ENCODE measurements at regions not wholly inside any gene's neighbourhood (a gene's known extent, or its start where the extent isn't known, plus 50 kb on each side); places are given as distances from the start of the nearest gene placed in this dataset.

- TF ChIP-seq EP300 (IDR thresholded peaks at IDR 0.05): no peak
- no peak for TF ChIP-seq POLR2A (IDR thresholded peaks at IDR 0.05)
- no peak for TF ChIP-seq CTCF (IDR thresholded peaks at IDR 0.05)
- Histone ChIP-seq H3K27ac (no peak overlapping the region), H3K4me1 (no peaks in the 10 kb centered on the region), H3K27me3 (no peaks in the 10 kb centered on the region), H3K9me3 (no peaks in the 10 kb centered on the region), H3K36me3 (no peaks in the 10 kb centered on the region), H3K4me3 (no peak overlapping the region)
- DNase-seq (ENCODE audit: low spot score in 2 of 2): no peak
Observed at GRCh38 chrX:98422536-98422935, 1538.8 kb downstream of the RPA4 start.

GRCh38 chrX:98432413-98432812, 1548.7 kb downstream of the RPA4 start:
- no peaks in the 10 kb centered on the region for H3K27me3 ChIP-seq
- H3K36me3 ChIP-seq: no peaks in the 10 kb centered on the region
- no peak overlapping the region for H3K27ac ChIP-seq
- DNase-seq (ENCODE audit: low spot score in 2 of 2): no peak
- H3K4me3 ChIP-seq: no peak overlapping the region
- WGBS, 2 donors: 98 to 100% methylated on average over 1 of the region's 1 CpG
- no peaks in the 10 kb centered on the region for H3K9me3 ChIP-seq
- TF ChIP-seq CTCF (IDR thresholded peaks at IDR 0.05): no peak
- TF ChIP-seq POLR2A (IDR thresholded peaks at IDR 0.05): no peak
- TF ChIP-seq EP300 (IDR thresholded peaks at IDR 0.05): no peak
- no peaks in the 10 kb centered on the region for H3K4me1 ChIP-seq

GRCh38 chrX:98448524-98448923, 1564.8 kb downstream of the RPA4 start:
- TF ChIP-seq POLR2A (IDR thresholded peaks at IDR 0.05) (no peak), CTCF (IDR thresholded peaks at IDR 0.05) (no peak), EP300 (IDR thresholded peaks at IDR 0.05) (no peak)
- H3K36me3 ChIP-seq: no peaks in the 10 kb centered on the region
- H3K27me3 ChIP-seq: no peaks in the 10 kb centered on the region
- H3K4me1 ChIP-seq: no peaks in the 10 kb centered on the region
- 90 to 94% methylated on average over 4 of the region's 4 CpGs for WGBS, 2 donors
- H3K9me3 ChIP-seq: no peaks in the 10 kb centered on the region
- DNase-seq (ENCODE audit: low spot score in 2 of 2): no peak
- no peak overlapping the region for H3K27ac ChIP-seq
- no peak overlapping the region for H3K4me3 ChIP-seq

- Histone ChIP-seq H3K27me3 (peaks cover 0 to 4% of the 10 kb centered on the region in 2 donors), H3K9me3 (no peaks in the 10 kb centered on the region), H3K36me3 (no peaks in the 10 kb centered on the region), H3K27ac (no peak overlapping the region), H3K4me3 (no peak overlapping the region), H3K4me1 (no peaks in the 10 kb centered on the region)
- 67 to 85% methylated on average over 1 of the region's 1 CpG for WGBS, 2 donors
- no peak for TF ChIP-seq POLR2A (IDR thresholded peaks at IDR 0.05)
- no peak for TF ChIP-seq CTCF (IDR thresholded peaks at IDR 0.05)
- no peak for TF ChIP-seq EP300 (IDR thresholded peaks at IDR 0.05)
- no peak for DNase-seq (ENCODE audit: low spot score in 2 of 2)
Observed at GRCh38 chrX:98452456-98452855, 1568.7 kb downstream of the RPA4 start.

GRCh38 chrX:98459669-98460068, 1576.0 kb downstream of the RPA4 start:
- Histone ChIP-seq H3K9me3 (no peaks in the 10 kb centered on the region), H3K27me3 (peaks cover 0 to 4% of the 10 kb centered on the region in 2 donors), H3K4me3 (no peak overlapping the region), H3K36me3 (no peaks in the 10 kb centered on the region), H3K27ac (no peak overlapping the region), H3K4me1 (no peaks in the 10 kb centered on the region)
- TF ChIP-seq EP300 (IDR thresholded peaks at IDR 0.05) (no peak), POLR2A (IDR thresholded peaks at IDR 0.05) (no peak), CTCF (IDR thresholded peaks at IDR 0.05) (no peak)
- DNase-seq (ENCODE audit: low spot score in 2 of 2): no peak
- WGBS, 2 donors: 59 to 81% methylated on average over 1 of the region's 1 CpG
